ENCODE measurements at regions not wholly inside any gene's neighbourhood (a gene's known extent, or its start where the extent isn't known, plus 50 kb on each side); places are given as distances from the start of the nearest gene placed in this dataset.

- Histone ChIP-seq H3K9me3 (ENCODE audit: low read depth, low read length, poor library complexity, severe bottlenecking) (no peaks in the 10 kb centered on the region), H3K27ac (ENCODE audit: low read depth, low read length, poor library complexity, severe bottlenecking) (no peak overlapping the region), H3K36me3 (ENCODE audit: insufficient read depth, low read length, poor library complexity, severe bottlenecking) (no peaks in the 10 kb centered on the region), H3K27me3 (replicated peaks; ENCODE audit: insufficient read depth, low read depth, low read length, poor library complexity) (no peaks in the 10 kb centered on the region), H3K4me3 (ENCODE audit: low read depth, low read length, poor library complexity, severe bottlenecking) (no peak overlapping the region), H3K4me1 (ENCODE audit: insufficient read depth, low read length, poor library complexity, severe bottlenecking) (no peaks in the 10 kb centered on the region)
- intact Hi-C loops (cut with micrococcal nuclease; ENCODE audit: unreplicated experiment), result no loop called here
- POLR2A ChIA-PET (ENCODE audit: low non-redundant PET), result no interaction called here
- DNase-seq (ENCODE audit: low spot score), result no peak
- no TSS peak for BruUV-seq (replicated peaks)
- TF ChIP-seq EZH2 (IDR thresholded peaks at IDR 0.05; ENCODE audit: borderline replicate concordance, low read depth, low read length, poor library complexity, severe bottlenecking), result no peak
- TF ChIP-seq CTCF (conservative IDR thresholded peaks at IDR 0.05; ENCODE audit: low read depth, low read length), result no peak
- CTCF ChIA-PET, result no interaction called here
These were observed 203.1 kb downstream of the JCAD start for GRCh38 chr10:29856295-29856694.

DNA sequence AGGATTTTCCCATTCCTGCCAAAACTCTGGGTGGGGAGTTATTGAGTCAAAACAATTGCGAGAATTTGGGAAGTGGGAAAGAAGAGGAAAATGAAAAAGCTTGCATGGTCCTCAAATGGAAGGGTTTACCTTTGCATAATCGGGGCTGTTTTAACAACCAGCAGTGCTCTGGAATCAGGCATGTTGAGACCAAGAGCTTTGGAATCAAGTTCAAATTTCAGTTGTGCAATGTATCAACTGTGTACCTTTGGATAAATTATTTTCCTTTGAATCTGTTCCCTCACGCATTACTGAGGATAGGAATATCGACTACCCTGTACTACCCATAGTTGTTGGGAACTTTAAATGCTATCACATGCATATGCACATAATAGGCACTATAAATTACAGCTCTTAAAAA lies 205.5 kb downstream of the JCAD start:
- H3K27ac ChIP-seq (ENCODE audit: low read depth, low read length, poor library complexity, severe bottlenecking), result no peak overlapping the region
- peaks cover 8% of the 10 kb centered on the region for H3K4me1 ChIP-seq (ENCODE audit: insufficient read depth, low read length, poor library complexity, severe bottlenecking)
- DNase-seq (ENCODE audit: low spot score), result no peak
- intact Hi-C loops (cut with micrococcal nuclease; ENCODE audit: unreplicated experiment), result no loop called here
- CTCF ChIA-PET, result no interaction called here
- BruUV-seq (replicated peaks), result no TSS peak
- TF ChIP-seq CTCF (conservative IDR thresholded peaks at IDR 0.05; ENCODE audit: low read depth, low read length) (no peak), EZH2 (IDR thresholded peaks at IDR 0.05; ENCODE audit: borderline replicate concordance, low read depth, low read length, poor library complexity, severe bottlenecking) (no peak)
- H3K9me3 ChIP-seq (ENCODE audit: low read depth, low read length, poor library complexity, severe bottlenecking), result no peaks in the 10 kb centered on the region
- no peaks in the 10 kb centered on the region for H3K36me3 ChIP-seq (ENCODE audit: insufficient read depth, low read length, poor library complexity, severe bottlenecking)
- no peak overlapping the region for H3K4me3 ChIP-seq (ENCODE audit: low read depth, low read length, poor library complexity, severe bottlenecking)
- POLR2A ChIA-PET (ENCODE audit: low non-redundant PET), result no interaction called here
- no peaks in the 10 kb centered on the region for H3K27me3 ChIP-seq (replicated peaks; ENCODE audit: insufficient read depth, low read depth, low read length, poor library complexity)

GRCh38 chr10:29851241-29851640 lies 208.1 kb downstream of the JCAD start:
- ChIA-PET CTCF (no interaction called here), POLR2A (ENCODE audit: low non-redundant PET) (no interaction called here)
- TF ChIP-seq CTCF (conservative IDR thresholded peaks at IDR 0.05; ENCODE audit: low read depth, low read length) (no peak), EZH2 (IDR thresholded peaks at IDR 0.05; ENCODE audit: borderline replicate concordance, low read depth, low read length, poor library complexity, severe bottlenecking) (no peak)
- Histone ChIP-seq H3K36me3 (ENCODE audit: insufficient read depth, low read length, poor library complexity, severe bottlenecking) (no peaks in the 10 kb centered on the region), H3K27ac (ENCODE audit: low read depth, low read length, poor library complexity, severe bottlenecking) (no peak overlapping the region), H3K4me3 (ENCODE audit: low read depth, low read length, poor library complexity, severe bottlenecking) (no peak overlapping the region), H3K27me3 (replicated peaks; ENCODE audit: insufficient read depth, low read depth, low read length, poor library complexity) (no peaks in the 10 kb centered on the region), H3K4me1 (ENCODE audit: insufficient read depth, low read length, poor library complexity, severe bottlenecking) (peaks cover 8% of the 10 kb centered on the region), H3K9me3 (ENCODE audit: low read depth, low read length, poor library complexity, severe bottlenecking) (no peaks in the 10 kb centered on the region)
- DNase-seq (ENCODE audit: low spot score), result no peak
- intact Hi-C loops (cut with micrococcal nuclease; ENCODE audit: unreplicated experiment), result no loop called here
- BruUV-seq (replicated peaks), result no TSS peak

Data from A673 (cell line).